ENCODE measurements at regions not wholly inside any gene's neighbourhood (a gene's known extent, or its start where the extent isn't known, plus 50 kb on each side); places are given as distances from the start of the nearest gene placed in this dataset.

GRCh38 chr13:48859272-48860105 lies 116.2 kb upstream of the FNDC3A start (continued):
- TF ChIP-seq DEAF1 (CRISPR knock-in tag; IDR thresholded peaks at IDR 0.05) (no peak), NCOR1 (IDR thresholded peaks at IDR 0.05) (no peak), HMG20A (CRISPR knock-in tag; conservative IDR thresholded peaks at IDR 0.05) (no peak), NFIX (CRISPR knock-in tag; IDR thresholded peaks at IDR 0.05; ENCODE audit: low read depth) (no peak)

- no TSS peak for BruUV-seq (replicated peaks)
- H3K4me1 ChIP-seq (replicated peaks in 1 of 2; ENCODE audit: control insufficient read depth in 2 of 2, insufficient read depth in 2 of 2, low read length in 2 of 2): no peaks in the 10 kb centered on the region; a peak in 1 of 5 replicates
- H3K4me2 ChIP-seq (ENCODE audit: insufficient read depth, low read length): no peak overlapping the region
- no peak overlapping the region for H2AFZ ChIP-seq (ENCODE audit: low read depth, low read length)
- H3K27me3 ChIP-seq (ENCODE audit: control insufficient read depth in 2 of 2, insufficient read depth in 2 of 2, low read length in 2 of 2): no peaks in the 10 kb centered on the region
- FAIRE-seq (no peak), DNase-seq (ENCODE audit: extremely low read depth in 1 of 4, low spot score in 3 of 4) (no peak), ATAC-seq (no peak)
- no peak overlapping the region for H3K4me3 ChIP-seq
- no peaks in the 10 kb centered on the region for H4K20me1 ChIP-seq (replicated peaks; ENCODE audit: control insufficient read depth, insufficient read depth, low read length)
- no peak overlapping the region for H3K9ac ChIP-seq (ENCODE audit: insufficient read depth in 1 of 2, low read depth in 2 of 2, low read length in 2 of 2)
- ChIA-PET CTCF (ENCODE audit: low intra/inter-chr PET ratio) (no interaction called here), POLR2A (interaction anchor here (1.0 kb wide), 1 partner anchor 49 kb away, joined by 3 read pairs; no protein-coding TSS in a partner anchor)
- no peaks in the 10 kb centered on the region for H3K9me3 ChIP-seq (replicated peaks; ENCODE audit: control insufficient read depth, insufficient read depth, low read depth, low read length)
- no peaks in the 10 kb centered on the region for H3K36me3 ChIP-seq (ENCODE audit: control insufficient read depth, insufficient read depth, low read length)
- H3K27ac ChIP-seq (ENCODE audit: extremely low read depth, low read depth, low read length): no peak overlapping the region
- TF ChIP-seq PATZ1 (CRISPR knock-in tag; IDR thresholded peaks at IDR 0.05; ENCODE audit: borderline replicate concordance) (no peak), CREM (IDR thresholded peaks at IDR 0.05; ENCODE audit: low read depth) (no peak), HDAC6 (IDR thresholded peaks at IDR 0.05; ENCODE audit: low read depth, low read length) (no peak), KLF16 (IDR thresholded peaks at IDR 0.05) (no peak), ZNF780A (CRISPR knock-in tag; IDR thresholded peaks at IDR 0.05) (no peak), STAT5B (CRISPR knock-in tag; IDR thresholded peaks at IDR 0.05) (no peak), ZNF511 (CRISPR knock-in tag; IDR thresholded peaks at IDR 0.05) (no peak)
- in situ Hi-C loops (cut with MboI) (no loop called here), intact Hi-C loops (cut with micrococcal nuclease) (no loop called here)
- H3K9me1 ChIP-seq (ENCODE audit: control insufficient read depth, insufficient read depth, low read length): no peaks in the 10 kb centered on the region
- H3K79me2 ChIP-seq (ENCODE audit: control insufficient read depth, insufficient read depth, low read length): no peaks in the 10 kb centered on the region
- WGBS (ENCODE audit: insufficient coverage, low coverage, missing lambda C conversion rate): 9% methylated on average over 1 of the region's 1 CpG
Measured at GRCh38 chr13:48860364-48860763, 115.3 kb upstream of the FNDC3A start.

Measured in K562 (cell line).